Heart left ventricle (tissue), 13 donors: ENCODE measurements at regions not wholly inside any gene's neighbourhood (a gene's known extent, or its start where the extent isn't known, plus 50 kb on each side); places are given as distances from the start of the nearest gene placed in this dataset.

Experiments
- POLR2A ChIP-seq, 2 donors: fragments of 450-650 bp; IDR thresholded peaks; one replicate each; pipeline ENCODE4 v1.6.1; 2017; ENCODE audit warnings: antibody characterized with exemption in 2 of 2, mild to moderate bottlenecking in 2 of 2, moderate library complexity in 2 of 2
- TF ChIP-seq, protein P1 (sequence below), 12 donors: fragments of 200-600 bp; sonication (generic) in 4 of 12; IDR thresholded peaks; one replicate each; pipeline versions ENCODE4 v1.5.0 to v1.8.0; 2018 to 2022; ENCODE audit warnings: antibody characterized with exemption in 12 of 12, mild to moderate bottlenecking in 5 of 12
- donor health status: ischemic (EF 13 %, LVEDD 7.1; RV severe dilation, severe dysfunction).
- donor health status: DM: no; HTN: yes; CAD: no.
- donor health status: DM: no; HTN: no; CAD: no.
- donor health status: ischemic (EF 25% LVEDD 6.9; RV normal size, moderate dysfunction).
- donor health status: ischemic (EF 25% LVEDD 5.7; RV mildly dilated, moderate dysfunction).
- donor health status: ischemic (EF 35%, LVEDD 5.7; RV mildly dilated, moderate dysfunction).
- donor health status: nonischemic (EF 11% LVEDD 7.7; RV severe dilation, severe dysfunction).
- donor health status: DM: yes; HTN: yes; CAD: no.
- donor health status: PGD.
- donor health status: ischemic (EF 29% LVEDD 5.4; RV normal size, mild dysfunction).
- donor health status: nonischemic (EF 23%, LVEDD 6.1; RV moderate dilation, normal function).

DNA sequence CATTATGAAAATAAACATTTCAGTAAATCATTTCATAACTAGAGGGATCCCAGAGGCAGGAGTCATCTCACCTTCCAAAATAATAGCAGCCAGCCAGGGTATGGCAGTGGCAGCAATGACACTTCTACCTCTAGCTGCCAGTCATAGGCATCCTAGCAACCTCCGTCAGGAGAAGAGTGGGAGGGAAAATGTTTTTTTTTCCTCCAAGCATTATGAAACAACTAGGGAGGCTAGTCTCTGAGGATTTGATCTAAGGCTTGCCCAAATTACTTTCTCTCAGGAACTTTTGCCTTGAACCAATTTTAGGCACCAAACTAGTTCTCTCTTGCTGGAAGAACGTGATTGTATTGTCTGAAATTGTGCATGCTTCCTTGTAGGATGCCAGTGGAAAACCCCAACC is 208.7 kb upstream of the PREP start:
- TF ChIP-seq POLR2A (IDR thresholded peaks at IDR 0.05) = no peak
- TF ChIP-seq, protein P1, sequence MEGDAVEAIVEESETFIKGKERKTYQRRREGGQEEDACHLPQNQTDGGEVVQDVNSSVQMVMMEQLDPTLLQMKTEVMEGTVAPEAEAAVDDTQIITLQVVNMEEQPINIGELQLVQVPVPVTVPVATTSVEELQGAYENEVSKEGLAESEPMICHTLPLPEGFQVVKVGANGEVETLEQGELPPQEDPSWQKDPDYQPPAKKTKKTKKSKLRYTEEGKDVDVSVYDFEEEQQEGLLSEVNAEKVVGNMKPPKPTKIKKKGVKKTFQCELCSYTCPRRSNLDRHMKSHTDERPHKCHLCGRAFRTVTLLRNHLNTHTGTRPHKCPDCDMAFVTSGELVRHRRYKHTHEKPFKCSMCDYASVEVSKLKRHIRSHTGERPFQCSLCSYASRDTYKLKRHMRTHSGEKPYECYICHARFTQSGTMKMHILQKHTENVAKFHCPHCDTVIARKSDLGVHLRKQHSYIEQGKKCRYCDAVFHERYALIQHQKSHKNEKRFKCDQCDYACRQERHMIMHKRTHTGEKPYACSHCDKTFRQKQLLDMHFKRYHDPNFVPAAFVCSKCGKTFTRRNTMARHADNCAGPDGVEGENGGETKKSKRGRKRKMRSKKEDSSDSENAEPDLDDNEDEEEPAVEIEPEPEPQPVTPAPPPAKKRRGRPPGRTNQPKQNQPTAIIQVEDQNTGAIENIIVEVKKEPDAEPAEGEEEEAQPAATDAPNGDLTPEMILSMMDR (IDR thresholded peaks at IDR 0.05) = no peak
